GM21526 (cell line): ENCODE measurements at regions not wholly inside any gene's neighbourhood (a gene's known extent, or its start where the extent isn't known, plus 50 kb on each side); places are given as distances from the start of the nearest gene placed in this dataset.

Experiments
- ATAC-seq: cut with Tn5 transposase; IDR thresholded peaks from one replicate; pipeline ENCODE4 v1.9.1; 2021; ENCODE audit warnings: moderate library complexity; ENCODE audit not compliant: unreplicated experiment, low FRiP score

- ATAC-seq = no peak
These were observed 60.1 kb upstream of the TRABD2B start for GRCh38 chr1:48057249-48057648.

DNA sequence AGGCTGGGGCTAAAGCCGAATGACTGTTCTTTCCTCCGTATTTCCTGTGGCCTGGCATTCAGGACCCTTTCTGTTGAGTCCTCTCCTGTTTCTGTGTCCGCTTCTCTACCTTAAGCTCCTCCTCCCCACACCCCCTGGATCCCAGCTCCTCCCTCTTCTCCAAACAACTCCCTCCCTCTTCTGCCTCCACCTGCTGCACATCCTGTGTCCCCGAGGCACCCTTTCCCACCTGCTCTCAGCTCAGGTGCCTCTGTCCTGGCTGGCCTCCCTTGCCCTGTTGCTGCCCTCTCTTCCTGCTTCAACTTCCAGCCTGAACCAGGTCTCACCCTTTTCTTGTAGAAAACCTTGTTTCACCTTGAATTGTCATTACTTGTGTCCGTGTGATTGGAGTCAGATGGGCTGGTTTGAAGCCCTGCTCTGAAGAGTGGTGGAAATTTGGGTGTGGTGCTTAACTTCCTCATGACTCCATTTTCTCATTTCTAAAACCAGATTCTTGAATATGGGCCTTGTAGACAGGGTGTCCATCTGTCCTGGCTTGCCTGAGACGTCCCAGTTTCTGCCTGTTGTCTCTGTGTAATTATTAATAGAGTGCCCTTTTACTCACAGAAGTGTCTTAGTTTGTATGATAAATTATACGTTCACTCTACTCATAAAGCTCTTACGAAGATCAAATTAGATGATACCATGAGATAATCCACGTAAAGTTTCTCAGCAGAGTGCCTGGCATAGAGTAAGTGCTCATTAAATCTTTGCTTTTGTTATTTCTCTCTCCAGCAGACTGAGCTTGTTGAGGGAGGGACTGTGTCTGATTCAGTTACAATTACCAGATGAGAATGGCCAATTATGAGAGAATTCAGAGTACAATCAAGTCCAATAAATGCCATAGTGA lies 58.9 kb upstream of the TRABD2B start:
- ATAC-seq = no peak

DNA sequence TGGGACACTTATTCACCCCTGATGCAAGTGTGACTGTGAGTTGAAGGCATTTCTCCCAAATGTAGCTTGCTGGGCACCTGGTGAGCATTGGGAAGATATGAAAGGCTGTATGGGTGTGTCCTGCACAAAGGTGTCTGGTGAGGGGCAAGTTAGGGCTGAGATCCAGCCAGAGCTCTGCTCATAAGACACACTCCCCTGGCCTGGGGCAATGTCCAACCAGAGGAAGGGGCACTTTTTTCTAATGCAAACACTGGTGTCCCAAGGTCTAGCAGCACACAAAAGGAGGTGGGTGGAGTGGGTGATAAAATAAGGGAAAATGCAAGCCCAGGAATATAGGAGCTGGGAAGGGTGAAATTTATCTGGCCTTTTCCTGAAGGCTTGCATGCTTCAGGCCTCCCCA lies 57.0 kb upstream of the TRABD2B start:
- no peak for ATAC-seq

DNA sequence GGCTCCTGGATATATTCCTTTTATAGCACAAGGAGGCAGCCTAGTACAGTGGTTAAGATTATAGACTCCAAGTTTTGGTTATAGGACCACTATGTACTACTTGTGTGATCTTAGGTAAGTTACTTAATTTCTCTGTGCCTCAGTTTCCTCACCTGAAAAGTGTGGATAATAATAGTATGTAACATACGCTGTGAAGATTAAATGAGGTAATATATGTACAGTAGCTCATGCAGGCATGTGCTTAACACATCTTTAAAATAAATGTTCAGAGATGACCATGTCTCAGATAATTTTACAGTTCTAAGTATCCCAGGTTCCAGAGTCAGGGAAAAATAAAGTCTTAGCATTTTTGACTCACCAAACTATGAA lies 55.7 kb upstream of the TRABD2B start:
- ATAC-seq = no peak

GRCh38 chr1:48051466-48052126 lies 54.4 kb upstream of the TRABD2B start:
- ATAC-seq = no peak

DNA sequence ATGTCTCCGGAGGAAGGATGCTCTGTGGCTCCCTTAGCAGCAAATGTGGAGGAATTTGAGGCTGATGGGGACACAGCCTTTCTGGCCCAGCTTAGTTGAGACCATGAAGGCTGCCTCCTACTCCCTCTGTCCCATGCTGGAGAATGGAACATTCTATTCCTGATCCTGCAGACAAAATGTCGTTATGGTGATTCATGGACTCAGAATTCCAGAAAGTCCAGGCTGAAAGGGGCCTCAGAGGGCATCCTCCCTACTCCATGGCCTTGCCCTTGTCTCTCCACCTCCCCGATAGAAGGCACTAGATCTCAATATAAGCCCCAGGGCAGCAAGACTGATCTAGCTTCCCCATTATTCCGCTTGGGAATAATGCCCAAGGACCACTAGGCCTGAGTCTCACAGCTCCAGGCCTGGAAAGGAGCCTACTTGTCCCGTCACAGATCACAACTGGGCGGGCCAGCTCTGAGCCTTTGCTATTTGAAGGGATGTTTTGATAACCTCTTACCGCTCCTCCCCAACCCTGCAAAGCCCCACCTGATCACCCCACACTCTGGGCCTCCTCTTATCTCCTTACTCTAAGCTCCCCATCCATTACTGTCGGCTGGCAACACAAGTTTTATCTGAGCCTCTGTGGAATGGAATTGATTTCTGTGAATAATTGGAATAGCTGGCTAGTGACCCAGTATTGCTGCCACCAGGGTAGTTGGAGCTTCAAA lies 52.8 kb upstream of the TRABD2B start:
- no peak for ATAC-seq

DNA sequence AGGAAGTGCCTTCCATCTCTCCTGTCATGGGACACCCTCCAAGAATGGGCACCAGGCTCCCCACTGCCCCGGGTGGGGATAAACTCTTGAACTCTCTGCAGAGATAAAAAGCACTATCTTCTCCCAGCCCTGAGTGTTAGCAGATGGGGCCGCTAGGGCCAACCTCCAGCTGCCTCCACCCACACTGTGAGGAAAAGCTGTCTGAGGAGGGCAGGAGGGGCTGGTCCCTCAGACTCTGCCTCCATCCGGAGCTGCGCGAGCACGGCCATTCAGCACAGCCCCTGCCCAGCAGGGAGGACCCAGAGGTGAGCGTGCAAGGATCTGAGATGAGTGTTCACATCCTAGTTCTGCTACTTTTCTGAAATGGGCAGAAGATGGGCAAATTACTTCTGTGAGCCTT lies 51.8 kb upstream of the TRABD2B start:
- ATAC-seq = no peak

- no peak for ATAC-seq
These were observed 50.9 kb upstream of the TRABD2B start for GRCh38 chr1:48048064-48048463.

- no peak for ATAC-seq
These were observed 49.9 kb upstream of the TRABD2B start for GRCh38 chr1:48047116-48047515.
